ENCODE measurements at regions not wholly inside any gene's neighbourhood (a gene's known extent, or its start where the extent isn't known, plus 50 kb on each side); places are given as distances from the start of the nearest gene placed in this dataset.

DNA sequence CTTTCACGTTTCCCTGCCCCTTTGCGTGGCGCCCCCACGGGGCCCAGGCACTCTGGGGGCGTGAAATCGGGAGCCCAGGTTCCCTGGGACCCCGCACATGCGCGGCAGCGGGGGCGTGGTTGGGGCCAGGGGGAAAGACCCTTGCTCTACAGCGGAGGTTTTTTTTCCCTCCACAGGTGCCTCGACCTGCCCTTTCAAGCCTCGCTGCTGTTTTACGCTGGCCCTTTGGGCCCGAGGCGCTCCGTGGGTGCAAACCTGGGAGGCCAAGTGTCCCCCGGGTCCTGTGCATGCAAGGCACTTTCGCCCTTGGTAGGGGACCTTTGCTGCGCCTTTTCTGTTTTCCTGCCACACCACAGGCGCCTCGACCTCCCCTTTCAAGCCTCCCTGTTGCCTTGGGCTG is 329.8 kb downstream of the ALG10 start:
- Histone ChIP-seq H3K9me3 (ENCODE audit: low read length) (no peaks in the 10 kb centered on the region), H4K20me1 (ENCODE audit: insufficient read depth, low read length) (no peaks in the 10 kb centered on the region), H3K27ac (ENCODE audit: low read depth, low read length, poor library complexity, severe bottlenecking) (no peak overlapping the region)

GRCh38 chr12:34354239-34355200 is 332.2 kb downstream of the ALG10 start:
- H3K9me2 ChIP-seq (ENCODE audit: low read depth, low read length), result no peaks in the 10 kb centered on the region
- H3K4me2 ChIP-seq (ENCODE audit: low read length), result no peak overlapping the region
- no peaks in the 10 kb centered on the region for H3K27me3 ChIP-seq (ENCODE audit: insufficient read depth, low read length)
- no peak overlapping the region for H3K4me3 ChIP-seq (ENCODE audit: low read depth, low read length, poor library complexity, severe bottlenecking)
- no peak overlapping the region for H3K27ac ChIP-seq (ENCODE audit: low read depth, low read length, poor library complexity, severe bottlenecking)
- no peaks in the 10 kb centered on the region for H3F3A ChIP-seq (ENCODE audit: insufficient read depth, low read length)
- H3K9ac ChIP-seq (ENCODE audit: low read length), result no peak overlapping the region
- H3K9me3 ChIP-seq (ENCODE audit: low read length), result no peaks in the 10 kb centered on the region
- no peaks in the 10 kb centered on the region for H3K79me2 ChIP-seq (ENCODE audit: insufficient read depth, low read length)
- no peaks in the 10 kb centered on the region for H3K4me1 ChIP-seq (ENCODE audit: insufficient read depth, low read length, severe bottlenecking)
- no peaks in the 10 kb centered on the region for H4K20me1 ChIP-seq (ENCODE audit: insufficient read depth, low read length)
- H3K36me3 ChIP-seq (ENCODE audit: insufficient read depth, low read length), result no peaks in the 10 kb centered on the region
- no peak for TF ChIP-seq EZH2 (IDR thresholded peaks at IDR 0.05; ENCODE audit: borderline replicate concordance, low read length)
- TF ChIP-seq, protein P1, sequence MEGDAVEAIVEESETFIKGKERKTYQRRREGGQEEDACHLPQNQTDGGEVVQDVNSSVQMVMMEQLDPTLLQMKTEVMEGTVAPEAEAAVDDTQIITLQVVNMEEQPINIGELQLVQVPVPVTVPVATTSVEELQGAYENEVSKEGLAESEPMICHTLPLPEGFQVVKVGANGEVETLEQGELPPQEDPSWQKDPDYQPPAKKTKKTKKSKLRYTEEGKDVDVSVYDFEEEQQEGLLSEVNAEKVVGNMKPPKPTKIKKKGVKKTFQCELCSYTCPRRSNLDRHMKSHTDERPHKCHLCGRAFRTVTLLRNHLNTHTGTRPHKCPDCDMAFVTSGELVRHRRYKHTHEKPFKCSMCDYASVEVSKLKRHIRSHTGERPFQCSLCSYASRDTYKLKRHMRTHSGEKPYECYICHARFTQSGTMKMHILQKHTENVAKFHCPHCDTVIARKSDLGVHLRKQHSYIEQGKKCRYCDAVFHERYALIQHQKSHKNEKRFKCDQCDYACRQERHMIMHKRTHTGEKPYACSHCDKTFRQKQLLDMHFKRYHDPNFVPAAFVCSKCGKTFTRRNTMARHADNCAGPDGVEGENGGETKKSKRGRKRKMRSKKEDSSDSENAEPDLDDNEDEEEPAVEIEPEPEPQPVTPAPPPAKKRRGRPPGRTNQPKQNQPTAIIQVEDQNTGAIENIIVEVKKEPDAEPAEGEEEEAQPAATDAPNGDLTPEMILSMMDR (IDR thresholded peaks at IDR 0.05; ENCODE audit: low read length), result no peak
- H2AFZ ChIP-seq (ENCODE audit: low read length), result no peak overlapping the region

More for the DNA sequence above, 329.8 kb downstream of the ALG10 start:
- Histone ChIP-seq H3K9me2 (ENCODE audit: low read depth, low read length) (no peaks in the 10 kb centered on the region), H3K27me3 (ENCODE audit: insufficient read depth, low read length) (no peaks in the 10 kb centered on the region), H3F3A (ENCODE audit: insufficient read depth, low read length) (no peaks in the 10 kb centered on the region), H3K9ac (ENCODE audit: low read length) (no peak overlapping the region), H3K79me2 (ENCODE audit: insufficient read depth, low read length) (no peaks in the 10 kb centered on the region), H3K4me3 (ENCODE audit: low read depth, low read length, poor library complexity, severe bottlenecking) (no peak overlapping the region), H3K4me1 (ENCODE audit: insufficient read depth, low read length, severe bottlenecking) (no peaks in the 10 kb centered on the region), H3K4me2 (ENCODE audit: low read length) (no peak overlapping the region), H3K36me3 (ENCODE audit: insufficient read depth, low read length) (no peaks in the 10 kb centered on the region), H2AFZ (ENCODE audit: low read length) (no peak overlapping the region)
- TF ChIP-seq, protein P1 (IDR thresholded peaks at IDR 0.05; ENCODE audit: low read length), result no peak
- no peak for TF ChIP-seq EZH2 (IDR thresholded peaks at IDR 0.05; ENCODE audit: borderline replicate concordance, low read length)

DNA sequence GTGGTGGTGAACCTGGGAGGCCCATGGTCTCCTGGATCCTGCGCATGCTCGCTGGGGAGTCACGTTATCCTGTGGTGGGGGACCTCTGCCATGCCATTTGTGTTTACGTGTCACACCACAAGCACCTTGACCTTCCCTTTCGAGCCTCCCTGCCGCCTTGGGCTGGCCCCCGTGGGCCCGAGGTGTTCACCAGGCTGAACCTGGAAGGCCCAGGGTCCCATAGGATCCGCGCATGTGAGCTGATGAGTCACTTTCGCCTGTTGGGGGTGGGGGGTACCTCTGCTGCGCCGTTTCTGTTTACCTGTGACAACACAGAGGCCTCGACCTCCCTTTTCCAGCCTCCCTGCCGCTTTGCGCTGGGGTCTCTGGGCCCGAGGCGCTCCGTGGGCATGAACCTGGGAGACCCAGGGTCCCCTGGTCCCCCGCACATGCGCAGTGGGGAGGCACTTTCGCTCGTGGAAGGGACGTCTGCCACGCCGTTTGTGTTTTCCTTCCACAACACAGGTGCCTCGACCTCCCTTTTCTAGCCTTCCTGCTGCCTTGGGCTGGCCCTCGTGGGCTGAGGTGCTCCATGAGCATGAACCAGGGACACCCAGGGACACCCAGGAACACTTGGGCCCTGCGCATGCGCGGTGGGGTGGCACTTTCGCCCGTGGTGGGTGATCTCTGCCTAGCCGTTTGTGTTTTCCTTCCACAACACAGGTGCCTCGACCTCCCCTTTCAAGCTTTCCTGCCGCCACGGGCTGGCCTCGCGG is 334.1 kb downstream of the ALG10 start:
- TF ChIP-seq, protein P1 (IDR thresholded peaks at IDR 0.05; ENCODE audit: low read length), result no peak
- TF ChIP-seq EZH2 (IDR thresholded peaks at IDR 0.05; ENCODE audit: borderline replicate concordance, low read length), result no peak
- Histone ChIP-seq H4K20me1 (ENCODE audit: insufficient read depth, low read length) (no peaks in the 10 kb centered on the region), H3F3A (ENCODE audit: insufficient read depth, low read length) (no peaks in the 10 kb centered on the region), H3K27me3 (ENCODE audit: insufficient read depth, low read length) (0 out of 2 replicates have a peak, but pooled peaks cover 6% of the 10 kb centered on the region), H3K4me2 (ENCODE audit: low read length) (no peak overlapping the region), H3K9ac (ENCODE audit: low read length) (no peak overlapping the region), H3K79me2 (ENCODE audit: insufficient read depth, low read length) (no peaks in the 10 kb centered on the region), H3K4me3 (ENCODE audit: low read depth, low read length, poor library complexity, severe bottlenecking) (no peak overlapping the region), H3K27ac (ENCODE audit: low read depth, low read length, poor library complexity, severe bottlenecking) (no peak overlapping the region), H3K9me2 (ENCODE audit: low read depth, low read length) (no peaks in the 10 kb centered on the region), H2AFZ (ENCODE audit: low read length) (no peak overlapping the region), H3K9me3 (ENCODE audit: low read length) (no peaks in the 10 kb centered on the region), H3K36me3 (ENCODE audit: insufficient read depth, low read length) (no peaks in the 10 kb centered on the region), H3K4me1 (ENCODE audit: insufficient read depth, low read length, severe bottlenecking) (no peaks in the 10 kb centered on the region)
